ENCODE measurements at regions not wholly inside any gene's neighbourhood (a gene's known extent, or its start where the extent isn't known, plus 50 kb on each side); places are given as distances from the start of the nearest gene placed in this dataset.

DNA sequence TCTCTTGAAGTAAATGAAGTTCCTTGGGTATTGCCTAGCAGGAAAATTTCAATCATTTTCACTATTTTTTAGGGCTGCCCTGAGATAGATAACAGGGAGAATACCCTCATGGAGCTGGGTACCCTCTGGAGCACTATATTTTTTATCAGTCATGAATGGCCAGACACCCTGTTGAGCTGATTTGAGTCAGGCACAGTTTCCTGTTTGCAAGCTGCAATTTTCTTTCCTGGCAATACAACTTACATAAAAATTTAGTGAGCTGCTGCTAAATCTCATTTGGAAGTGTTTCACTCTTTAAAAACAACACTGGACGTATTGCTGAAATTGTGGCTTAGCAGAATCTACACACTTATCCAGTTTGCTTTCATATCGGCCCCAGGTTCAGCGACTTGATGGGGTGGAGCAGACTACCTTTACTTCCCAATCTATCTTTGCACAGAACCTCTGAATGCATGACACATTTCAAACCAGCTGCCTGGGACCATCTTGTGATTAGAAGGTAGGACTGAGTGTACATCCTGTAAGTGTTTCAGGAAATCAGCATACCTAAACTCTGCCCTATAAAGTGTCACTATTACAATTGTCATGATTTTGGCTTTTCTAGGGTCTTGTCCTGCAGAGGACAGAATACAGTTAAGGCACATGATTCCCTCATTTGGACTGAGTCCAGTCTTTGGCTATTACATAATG, 125.7 kb upstream of the FAM3C start:
- TF ChIP-seq TAF1 (IDR thresholded peaks at IDR 0.05; ENCODE audit: borderline replicate concordance, insufficient read depth, low read length) (no peak), POLR2AphosphoS5 (IDR thresholded peaks at IDR 0.05; ENCODE audit: low read depth, low read length) (no peak), SIN3A (IDR thresholded peaks at IDR 0.05; ENCODE audit: borderline replicate concordance, insufficient read depth, low read length) (no peak), FOXP2 (optimal IDR thresholded peaks at IDR 0.05; ENCODE audit: borderline replicate concordance, extremely low read depth, extremely low read length, insufficient read depth) (no peak)
- TF ChIP-seq, protein P1, sequence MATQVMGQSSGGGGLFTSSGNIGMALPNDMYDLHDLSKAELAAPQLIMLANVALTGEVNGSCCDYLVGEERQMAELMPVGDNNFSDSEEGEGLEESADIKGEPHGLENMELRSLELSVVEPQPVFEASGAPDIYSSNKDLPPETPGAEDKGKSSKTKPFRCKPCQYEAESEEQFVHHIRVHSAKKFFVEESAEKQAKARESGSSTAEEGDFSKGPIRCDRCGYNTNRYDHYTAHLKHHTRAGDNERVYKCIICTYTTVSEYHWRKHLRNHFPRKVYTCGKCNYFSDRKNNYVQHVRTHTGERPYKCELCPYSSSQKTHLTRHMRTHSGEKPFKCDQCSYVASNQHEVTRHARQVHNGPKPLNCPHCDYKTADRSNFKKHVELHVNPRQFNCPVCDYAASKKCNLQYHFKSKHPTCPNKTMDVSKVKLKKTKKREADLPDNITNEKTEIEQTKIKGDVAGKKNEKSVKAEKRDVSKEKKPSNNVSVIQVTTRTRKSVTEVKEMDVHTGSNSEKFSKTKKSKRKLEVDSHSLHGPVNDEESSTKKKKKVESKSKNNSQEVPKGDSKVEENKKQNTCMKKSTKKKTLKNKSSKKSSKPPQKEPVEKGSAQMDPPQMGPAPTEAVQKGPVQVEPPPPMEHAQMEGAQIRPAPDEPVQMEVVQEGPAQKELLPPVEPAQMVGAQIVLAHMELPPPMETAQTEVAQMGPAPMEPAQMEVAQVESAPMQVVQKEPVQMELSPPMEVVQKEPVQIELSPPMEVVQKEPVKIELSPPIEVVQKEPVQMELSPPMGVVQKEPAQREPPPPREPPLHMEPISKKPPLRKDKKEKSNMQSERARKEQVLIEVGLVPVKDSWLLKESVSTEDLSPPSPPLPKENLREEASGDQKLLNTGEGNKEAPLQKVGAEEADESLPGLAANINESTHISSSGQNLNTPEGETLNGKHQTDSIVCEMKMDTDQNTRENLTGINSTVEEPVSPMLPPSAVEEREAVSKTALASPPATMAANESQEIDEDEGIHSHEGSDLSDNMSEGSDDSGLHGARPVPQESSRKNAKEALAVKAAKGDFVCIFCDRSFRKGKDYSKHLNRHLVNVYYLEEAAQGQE (IDR thresholded peaks at IDR 0.05; ENCODE audit: insufficient read depth in 1 of 2, low read depth in 2 of 2, low read length in 2 of 2): no peak
